HG02840 (cell line): ENCODE measurements at regions not wholly inside any gene's neighbourhood (a gene's known extent, or its start where the extent isn't known, plus 50 kb on each side); places are given as distances from the start of the nearest gene placed in this dataset.

ENCODE experiments used
- ATAC-seq: cut with Tn5 transposase; IDR thresholded peaks from one replicate; pipeline ENCODE4 v1.9.1; 2021; ENCODE audit warnings: mild to moderate bottlenecking, moderate library complexity, moderate number of reproducible peaks; ENCODE audit not compliant: unreplicated experiment, low FRiP score

GRCh38 chr7:35581605-35582210 is 113.2 kb downstream of the HERPUD2 start:
- no peak for ATAC-seq

DNA sequence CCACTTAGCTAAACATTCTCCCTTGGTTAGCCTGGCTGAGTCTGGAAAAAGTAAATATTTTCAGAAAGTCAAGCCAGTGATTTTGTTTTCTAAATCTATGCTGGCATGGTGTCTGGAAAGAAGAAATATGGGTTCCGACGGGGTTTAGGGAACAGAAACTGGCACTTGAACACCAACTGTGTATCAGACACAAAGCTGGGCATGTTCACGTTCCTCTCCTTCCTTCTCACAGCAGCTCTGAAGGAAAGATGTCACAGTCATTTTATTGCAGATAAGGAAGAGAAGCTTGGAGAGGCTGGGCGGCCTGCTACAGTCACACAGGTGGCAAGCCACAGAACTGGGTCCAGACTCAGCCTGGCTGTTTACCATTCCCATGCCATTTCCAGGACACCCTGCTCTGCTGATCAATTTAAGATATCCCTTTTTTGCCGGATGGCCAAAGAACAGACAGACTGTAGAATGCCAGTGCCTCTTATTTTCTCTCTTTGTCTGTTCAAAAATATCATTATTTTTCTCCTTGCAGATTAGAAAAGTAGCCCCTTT is 118.8 kb downstream of the HERPUD2 start:
- no peak for ATAC-seq

- ATAC-seq: no peak
Observed at GRCh38 chr7:35571611-35572240, 123.2 kb downstream of the HERPUD2 start.

DNA sequence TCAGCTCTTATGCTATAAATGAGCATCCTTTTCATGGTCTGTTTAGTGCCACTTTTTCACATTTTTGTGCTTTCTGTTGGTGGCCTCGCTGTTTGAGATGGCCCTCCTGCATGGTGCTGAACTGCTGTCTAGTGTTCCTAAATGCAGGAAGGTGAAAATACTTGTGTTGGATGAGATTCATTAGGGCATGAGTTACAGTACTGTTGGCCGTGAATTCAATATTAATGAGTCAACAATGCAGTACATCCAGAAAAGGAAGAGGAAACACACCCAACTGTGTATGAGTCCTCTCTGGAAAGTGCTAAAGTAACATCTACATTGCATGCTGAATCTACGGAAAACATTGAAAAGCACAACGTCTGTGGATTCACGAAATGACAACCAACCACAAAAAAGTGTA is 124.0 kb downstream of the HERPUD2 start:
- no peak for ATAC-seq

GRCh38 chr7:35565927-35566326 is 129.0 kb downstream of the HERPUD2 start:
- ATAC-seq: no peak

DNA sequence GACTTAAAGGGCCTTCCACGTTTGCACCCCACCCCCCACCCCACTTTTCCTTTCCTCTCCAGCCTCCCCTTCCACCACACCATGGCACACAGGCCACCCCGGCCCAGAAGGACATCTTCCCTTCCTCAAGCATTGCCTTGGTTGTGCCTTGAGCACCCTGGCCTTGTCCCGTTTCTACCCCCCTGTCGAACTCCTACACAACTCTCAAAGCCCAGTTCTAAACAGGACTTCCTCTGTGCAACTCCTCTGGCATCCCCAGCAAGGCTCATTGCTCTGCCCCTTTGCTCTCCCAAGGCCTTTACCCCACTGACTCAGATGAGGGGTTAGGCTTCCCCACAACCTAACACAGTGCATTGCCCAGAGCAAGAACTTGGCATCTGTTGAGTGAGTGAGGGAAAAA is 136.1 kb downstream of the HERPUD2 start:
- ATAC-seq: no peak

DNA sequence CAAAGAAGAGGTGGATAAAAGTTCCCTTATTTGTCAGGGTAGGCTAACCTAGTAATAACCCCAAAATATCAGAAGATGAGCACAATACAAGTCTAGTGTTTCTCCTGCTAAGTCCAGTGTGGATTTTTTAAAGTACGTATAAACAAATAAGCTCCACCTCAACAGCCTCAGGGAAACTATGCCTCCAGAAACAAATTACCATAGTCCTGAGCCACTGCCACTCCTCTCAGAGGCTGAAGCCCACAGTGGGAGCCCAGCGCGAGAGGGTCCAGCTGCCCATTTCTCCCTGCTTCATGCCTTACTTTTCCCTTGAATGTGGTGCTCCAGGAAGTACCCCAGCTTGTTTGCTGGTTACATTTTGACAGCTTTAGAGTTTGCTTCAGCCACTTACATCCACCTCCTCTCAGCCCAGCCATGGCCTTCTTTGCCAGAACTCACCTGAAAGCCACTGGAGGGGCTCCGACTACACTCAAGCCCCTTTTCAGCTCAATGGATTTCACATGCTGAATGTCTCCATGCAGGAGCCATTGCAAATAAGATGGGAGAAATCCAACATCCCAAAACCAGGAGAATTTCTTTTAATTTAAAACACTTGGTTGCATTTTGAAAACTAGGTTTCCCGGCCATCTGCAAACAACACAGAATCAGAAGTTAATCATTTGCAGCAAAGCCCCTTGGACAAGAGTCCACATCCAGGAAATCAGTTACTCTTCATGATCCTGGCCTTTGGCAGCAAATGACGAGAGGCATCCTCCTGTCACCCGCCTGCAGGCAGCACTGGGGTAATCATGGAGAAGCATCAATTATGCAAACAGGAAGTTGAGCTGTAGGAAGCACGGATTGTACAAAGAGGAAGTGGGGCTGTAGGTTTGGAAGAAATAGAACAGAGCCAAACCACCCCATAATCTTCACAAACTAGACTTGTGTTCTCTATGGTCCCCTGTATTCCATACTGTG is 138.1 kb downstream of the HERPUD2 start:
- ATAC-seq: no peak

DNA sequence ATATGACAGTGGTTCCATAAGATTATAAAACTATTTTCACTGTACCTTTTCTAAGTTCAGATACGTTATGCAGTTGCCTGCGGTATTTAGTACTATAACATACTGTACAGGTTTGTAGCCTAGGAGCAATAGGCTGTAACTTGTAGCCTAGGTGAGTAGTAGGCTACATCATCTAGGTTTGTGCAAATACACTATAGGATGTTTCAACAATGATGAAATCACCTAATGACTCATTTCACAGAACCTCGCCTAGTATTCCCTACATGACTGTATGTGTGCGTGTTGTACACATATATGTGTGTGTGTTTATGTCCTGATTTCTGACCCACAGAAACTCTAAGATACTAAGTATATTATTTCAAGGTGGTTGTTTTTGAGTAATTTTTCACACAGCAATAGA is 139.0 kb downstream of the HERPUD2 start:
- no peak for ATAC-seq

- no peak for ATAC-seq
Observed at GRCh38 chr7:35555386-35555785, 139.5 kb downstream of the HERPUD2 start.

DNA sequence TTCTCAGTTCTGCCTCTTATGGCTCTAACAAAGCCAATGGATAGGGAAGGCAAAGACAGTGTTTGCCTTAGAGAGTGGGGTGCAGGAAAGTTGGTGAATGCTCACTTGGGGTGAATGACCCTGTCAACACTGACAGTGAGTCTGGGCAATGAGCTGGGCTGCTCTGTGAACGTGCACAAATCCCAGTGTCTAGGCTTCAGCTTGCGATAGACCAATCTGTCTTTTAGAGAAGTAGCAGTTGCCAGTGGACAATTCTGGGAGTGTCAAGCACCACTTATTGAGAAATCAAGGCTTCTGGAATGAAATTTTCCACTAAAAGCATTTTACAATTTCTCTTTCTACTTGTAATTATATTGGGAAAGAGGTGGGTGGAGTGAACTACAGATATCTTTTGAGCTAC is 141.4 kb downstream of the HERPUD2 start:
- ATAC-seq: no peak

GRCh38 chr7:35552691-35553090 is 142.2 kb downstream of the HERPUD2 start:
- no peak for ATAC-seq

DNA sequence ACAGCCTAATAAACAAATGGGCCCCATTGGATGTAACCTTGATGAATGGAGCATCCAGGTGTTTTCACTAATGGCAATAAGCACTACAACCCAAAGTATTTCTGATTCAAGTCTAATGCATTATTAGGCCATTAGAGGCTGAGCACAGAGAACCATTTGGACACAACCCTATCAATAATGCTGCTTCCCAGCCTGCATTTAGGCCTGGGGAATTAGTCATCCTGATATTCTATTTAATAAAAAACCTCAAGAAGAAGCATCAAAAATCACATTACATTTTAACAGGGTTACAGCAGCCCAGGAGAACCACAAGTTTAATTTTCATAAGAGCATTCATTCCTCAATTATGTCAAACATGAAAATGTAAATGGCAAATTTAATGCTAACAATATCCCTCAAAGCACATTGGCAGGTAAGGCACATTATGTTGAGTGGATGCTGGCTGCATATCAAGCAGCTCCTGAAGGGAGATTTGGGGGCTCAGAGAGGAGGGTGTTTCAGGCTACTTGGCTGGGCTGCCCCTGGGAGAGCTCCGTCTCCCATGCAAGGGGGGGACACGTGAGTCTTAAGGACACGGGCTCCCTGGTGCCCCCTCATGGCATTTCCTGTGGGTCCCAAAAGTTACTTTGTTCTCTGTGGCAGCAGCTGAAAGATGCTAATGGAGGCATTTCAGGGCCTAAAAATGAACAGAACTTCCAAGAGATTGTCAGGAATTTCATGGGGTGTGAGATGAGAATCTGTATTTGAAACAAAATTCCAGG is 143.4 kb downstream of the HERPUD2 start:
- no peak for ATAC-seq

GRCh38 chr7:35550831-35551230 is 144.1 kb downstream of the HERPUD2 start:
- no peak for ATAC-seq

GRCh38 chr7:35549781-35550180 is 145.2 kb downstream of the HERPUD2 start:
- no peak for ATAC-seq

DNA sequence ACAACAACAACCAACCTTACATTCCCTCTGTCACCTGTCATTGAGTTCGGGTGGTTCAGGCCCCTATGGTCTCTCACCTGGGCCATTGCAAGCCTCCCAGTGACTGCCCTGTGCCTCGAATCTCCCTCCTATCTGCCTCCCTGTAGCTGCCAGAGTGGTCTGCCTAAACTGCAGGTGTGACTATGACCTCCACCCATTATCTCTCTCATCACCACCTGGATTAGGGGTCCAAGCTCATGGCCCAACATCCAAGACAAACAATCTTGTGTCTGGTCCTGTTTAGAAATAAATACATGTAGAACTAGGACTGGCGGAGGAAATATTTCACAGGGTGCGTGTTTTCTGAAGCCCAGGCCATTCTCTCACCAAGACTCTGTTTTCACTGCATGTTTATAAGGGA is 146.6 kb downstream of the HERPUD2 start:
- no peak for ATAC-seq

- ATAC-seq: no peak
Observed at GRCh38 chr7:35546691-35547429, 148.1 kb downstream of the HERPUD2 start.

- no peak for ATAC-seq
Observed at GRCh38 chr7:35545831-35546230, 149.1 kb downstream of the HERPUD2 start.

GRCh38 chr7:35544028-35544742 is 150.8 kb downstream of the HERPUD2 start:
- no peak for ATAC-seq
